Loucy (cell line): ENCODE measurements at regions not wholly inside any gene's neighbourhood (a gene's known extent, or its start where the extent isn't known, plus 50 kb on each side); places are given as distances from the start of the nearest gene placed in this dataset.

Experiments used
- CTCF ChIP-seq: fragments of 200-600 bp; sonication (generic); conservative IDR thresholded peaks from 2 replicates; pipeline ENCODE4 v1.5.1; 2014; ENCODE audit warnings: mild to moderate bottlenecking, antibody characterized with exemption, low read length
- EZH2phosphoT487 ChIP-seq: fragments of 200-600 bp; IDR thresholded peaks from 2 replicates; pipeline ENCODE4 v1.6.1; 2018; ENCODE audit warnings: antibody characterized with exemption, mild to moderate bottlenecking, moderate library complexity, borderline replicate concordance

GRCh38 chr3:157805538-157805937 lies 300.7 kb downstream of the SHOX2 start:
- TF ChIP-seq CTCF (no peak), EZH2phosphoT487 (no peak)
